ENCODE measurements at regions not wholly inside any gene's neighbourhood (a gene's known extent, or its start where the extent isn't known, plus 50 kb on each side); places are given as distances from the start of the nearest gene placed in this dataset.
"Not testable (repeated sequence)": the region's sequence is repeated elsewhere in the genome, so short reads cannot be mapped to it uniquely, and the experiment has no call there.

DNA sequence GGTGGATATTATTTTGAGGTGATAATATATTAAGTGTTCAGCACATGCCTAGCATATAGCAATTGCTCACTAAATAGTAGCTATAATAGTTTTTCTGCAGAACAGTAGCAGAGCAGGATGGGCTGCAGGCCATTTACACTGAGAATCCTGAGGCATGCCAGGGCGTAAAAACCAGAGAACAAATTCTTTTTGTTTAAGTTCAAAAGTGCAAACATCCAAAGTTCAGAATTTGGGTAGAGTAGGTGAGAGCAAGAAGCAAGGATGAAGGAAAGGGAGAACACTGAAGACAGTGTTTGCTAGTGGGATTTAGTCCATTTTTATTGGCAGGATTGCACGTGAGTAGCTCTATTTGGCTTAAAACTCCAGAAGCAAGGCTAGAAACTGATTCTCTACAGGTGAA is 72.0 kb upstream of the RHOBTB1 start:
- TF ChIP-seq, protein P1, sequence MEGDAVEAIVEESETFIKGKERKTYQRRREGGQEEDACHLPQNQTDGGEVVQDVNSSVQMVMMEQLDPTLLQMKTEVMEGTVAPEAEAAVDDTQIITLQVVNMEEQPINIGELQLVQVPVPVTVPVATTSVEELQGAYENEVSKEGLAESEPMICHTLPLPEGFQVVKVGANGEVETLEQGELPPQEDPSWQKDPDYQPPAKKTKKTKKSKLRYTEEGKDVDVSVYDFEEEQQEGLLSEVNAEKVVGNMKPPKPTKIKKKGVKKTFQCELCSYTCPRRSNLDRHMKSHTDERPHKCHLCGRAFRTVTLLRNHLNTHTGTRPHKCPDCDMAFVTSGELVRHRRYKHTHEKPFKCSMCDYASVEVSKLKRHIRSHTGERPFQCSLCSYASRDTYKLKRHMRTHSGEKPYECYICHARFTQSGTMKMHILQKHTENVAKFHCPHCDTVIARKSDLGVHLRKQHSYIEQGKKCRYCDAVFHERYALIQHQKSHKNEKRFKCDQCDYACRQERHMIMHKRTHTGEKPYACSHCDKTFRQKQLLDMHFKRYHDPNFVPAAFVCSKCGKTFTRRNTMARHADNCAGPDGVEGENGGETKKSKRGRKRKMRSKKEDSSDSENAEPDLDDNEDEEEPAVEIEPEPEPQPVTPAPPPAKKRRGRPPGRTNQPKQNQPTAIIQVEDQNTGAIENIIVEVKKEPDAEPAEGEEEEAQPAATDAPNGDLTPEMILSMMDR (IDR thresholded peaks at IDR 0.05; ENCODE audit: unreplicated experiment): no peak
- no TSS peak for BruUV-seq (replicated peaks)
- no peaks in the 10 kb centered on the region for H3K36me3 Mint-ChIP-seq (ENCODE audit: insufficient read depth, unreplicated experiment)
- H3K27me3 Mint-ChIP-seq (ENCODE audit: insufficient read depth, unreplicated experiment): no peaks in the 10 kb centered on the region
- H3K4me3 Mint-ChIP-seq (ENCODE audit: unreplicated experiment): no peak overlapping the region
- no peaks in the 10 kb centered on the region for H3K4me1 Mint-ChIP-seq (ENCODE audit: insufficient read depth, unreplicated experiment)
- DNase-seq (ENCODE audit: unreplicated experiment): no peak
- ChIA-PET POLR2A (no interaction called here), CTCF (no interaction called here)
- intact Hi-C loops (cut with micrococcal nuclease): no loop called here
- no peaks in the 10 kb centered on the region for H3K9me3 Mint-ChIP-seq (ENCODE audit: unreplicated experiment)
- H3K27ac Mint-ChIP-seq (ENCODE audit: low read depth, unreplicated experiment): no peak overlapping the region

DNA sequence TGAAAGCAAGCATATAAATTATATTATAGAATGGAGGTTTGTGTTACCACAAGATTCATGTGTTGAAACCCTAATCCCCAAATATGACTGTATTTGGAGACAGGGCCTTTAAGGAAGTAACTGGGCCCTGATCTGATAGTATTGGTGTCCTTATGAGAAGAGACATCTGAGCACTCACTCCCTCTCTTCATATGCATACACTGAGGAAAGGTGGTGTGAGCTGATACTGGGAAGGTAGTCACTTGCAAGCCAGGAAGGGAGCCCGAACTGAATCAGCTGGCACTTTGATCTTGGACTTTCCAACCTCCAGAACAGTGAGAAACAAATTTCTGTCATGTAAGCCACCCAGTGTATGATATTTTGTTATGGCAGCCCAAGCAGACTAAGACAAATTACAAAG is 66.9 kb upstream of the RHOBTB1 start:
- no peaks in the 10 kb centered on the region for H3K9me3 Mint-ChIP-seq (ENCODE audit: unreplicated experiment)
- intact Hi-C loops (cut with micrococcal nuclease): no loop called here
- CTCF ChIA-PET: interaction anchor here (0.6 kb wide), 1 partner anchor 175 kb away, joined by 3 read pairs; no protein-coding TSS in a partner anchor
- no peak overlapping the region for H3K27ac Mint-ChIP-seq (ENCODE audit: low read depth, unreplicated experiment)
- DNase-seq (ENCODE audit: unreplicated experiment): no peak
- no peak overlapping the region for H3K4me3 Mint-ChIP-seq (ENCODE audit: unreplicated experiment)
- no TSS peak for BruUV-seq (replicated peaks)
- H3K4me1 Mint-ChIP-seq (ENCODE audit: insufficient read depth, unreplicated experiment): no peaks in the 10 kb centered on the region
- TF ChIP-seq, protein P1 (IDR thresholded peaks at IDR 0.05; ENCODE audit: unreplicated experiment): no peak
- POLR2A ChIA-PET: no interaction called here
- H3K36me3 Mint-ChIP-seq (ENCODE audit: insufficient read depth, unreplicated experiment): no peaks in the 10 kb centered on the region
- H3K27me3 Mint-ChIP-seq (ENCODE audit: insufficient read depth, unreplicated experiment): no peaks in the 10 kb centered on the region

DNA sequence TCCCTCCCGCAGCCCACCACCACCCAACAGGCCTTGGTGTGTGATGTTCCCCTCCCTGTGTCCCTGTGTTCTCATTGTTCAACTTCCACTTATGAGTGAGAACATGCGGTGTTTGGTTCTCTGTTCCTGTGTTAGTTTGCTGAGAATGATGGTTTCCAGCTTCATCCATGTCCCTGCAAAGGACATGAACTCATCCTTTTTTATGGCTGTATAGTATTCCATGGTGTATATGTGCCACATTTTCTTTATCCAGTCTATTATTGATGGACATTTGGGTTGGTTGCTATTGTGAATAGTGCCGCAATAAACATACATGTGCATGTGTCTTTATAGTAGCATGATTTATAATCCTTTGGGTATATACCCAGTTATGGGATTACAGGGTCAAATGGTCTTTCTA is 59.1 kb upstream of the RHOBTB1 start:
- H3K4me3 Mint-ChIP-seq (ENCODE audit: unreplicated experiment); H3K36me3 Mint-ChIP-seq (ENCODE audit: insufficient read depth, unreplicated experiment); H3K9me3 Mint-ChIP-seq (ENCODE audit: unreplicated experiment); H3K4me1 Mint-ChIP-seq (ENCODE audit: insufficient read depth, unreplicated experiment); DNase-seq (ENCODE audit: unreplicated experiment); H3K27me3 Mint-ChIP-seq (ENCODE audit: insufficient read depth, unreplicated experiment); H3K27ac Mint-ChIP-seq (ENCODE audit: low read depth, unreplicated experiment); POLR2A ChIA-PET; CTCF ChIA-PET; intact Hi-C loops (cut with micrococcal nuclease); BruUV-seq (replicated peaks): not testable (repeated sequence)

DNA sequence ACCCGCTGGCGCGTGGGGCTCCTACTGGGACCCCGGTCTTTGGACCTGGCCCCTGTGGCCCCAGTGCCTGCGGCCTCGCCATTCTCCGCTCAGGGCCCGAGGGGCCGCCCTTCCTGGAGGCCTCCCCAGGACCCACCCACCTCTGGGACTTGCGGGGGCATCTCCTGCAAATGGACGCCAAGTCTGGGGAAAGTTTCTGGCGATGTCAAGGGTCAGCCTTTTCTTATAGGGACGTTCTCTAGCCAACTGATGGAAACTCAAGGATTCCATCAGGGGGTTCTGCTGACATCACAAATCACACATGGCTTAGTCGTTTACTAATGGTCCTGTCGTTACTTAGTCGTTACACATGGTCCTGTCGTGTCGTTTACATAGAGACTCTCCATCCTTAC is 57.7 kb upstream of the RHOBTB1 start:
- intact Hi-C loops (cut with micrococcal nuclease): no loop called here
- Mint-ChIP-seq H3K27me3 (ENCODE audit: insufficient read depth, unreplicated experiment) (no peaks in the 10 kb centered on the region), H3K36me3 (ENCODE audit: insufficient read depth, unreplicated experiment) (no peaks in the 10 kb centered on the region), H3K4me3 (ENCODE audit: unreplicated experiment) (peak overlapping the region; percentile 31), H3K4me1 (ENCODE audit: insufficient read depth, unreplicated experiment) (no peaks in the 10 kb centered on the region), H3K27ac (ENCODE audit: low read depth, unreplicated experiment) (no peak overlapping the region), H3K9me3 (ENCODE audit: unreplicated experiment) (no peaks in the 10 kb centered on the region)
- DNase-seq (ENCODE audit: unreplicated experiment): no peak
- ChIA-PET POLR2A (no interaction called here), CTCF (interaction anchor here (0.6 kb wide), 1 partner anchor 37 kb away, joined by 6 read pairs; no protein-coding TSS in a partner anchor)
- BruUV-seq (replicated peaks): no TSS peak
- TF ChIP-seq, protein P1 (IDR thresholded peaks at IDR 0.05; ENCODE audit: unreplicated experiment): no peak
